ENCODE measurements at regions not wholly inside any gene's neighbourhood (a gene's known extent, or its start where the extent isn't known, plus 50 kb on each side); places are given as distances from the start of the nearest gene placed in this dataset.
A peak's percentile ranks its signal among the peaks of the same experiment; 100 is the strongest.
"Not testable (repeated sequence)": the region's sequence is repeated elsewhere in the genome, so short reads cannot be mapped to it uniquely, and the experiment has no call there.

DNA sequence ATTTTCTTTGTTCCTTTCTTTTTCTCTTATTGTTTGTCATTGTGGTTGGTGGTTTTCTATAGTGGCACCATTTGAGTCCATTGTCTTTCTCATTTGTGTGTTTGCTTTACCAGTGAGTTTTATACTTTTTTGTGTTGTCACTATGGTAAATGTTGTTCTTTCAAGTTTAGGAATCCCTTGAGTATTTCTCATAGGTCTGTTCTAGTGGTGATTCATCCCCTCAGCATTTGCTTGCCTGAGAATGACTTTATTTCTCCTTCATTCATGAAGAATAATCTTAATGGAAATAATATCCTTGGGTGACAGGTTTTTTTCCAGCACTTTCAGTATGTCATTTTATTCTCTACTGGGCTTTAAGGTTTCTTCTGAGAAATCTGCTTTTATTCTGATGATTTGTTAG is 209.2 kb upstream of the ASCC3 start:
- no peak for DNase-seq (ENCODE audit: low read depth)
- H3K4me3 ChIP-seq (ENCODE audit: low read depth, low read length): no peak overlapping the region
- TF ChIP-seq, protein P1, sequence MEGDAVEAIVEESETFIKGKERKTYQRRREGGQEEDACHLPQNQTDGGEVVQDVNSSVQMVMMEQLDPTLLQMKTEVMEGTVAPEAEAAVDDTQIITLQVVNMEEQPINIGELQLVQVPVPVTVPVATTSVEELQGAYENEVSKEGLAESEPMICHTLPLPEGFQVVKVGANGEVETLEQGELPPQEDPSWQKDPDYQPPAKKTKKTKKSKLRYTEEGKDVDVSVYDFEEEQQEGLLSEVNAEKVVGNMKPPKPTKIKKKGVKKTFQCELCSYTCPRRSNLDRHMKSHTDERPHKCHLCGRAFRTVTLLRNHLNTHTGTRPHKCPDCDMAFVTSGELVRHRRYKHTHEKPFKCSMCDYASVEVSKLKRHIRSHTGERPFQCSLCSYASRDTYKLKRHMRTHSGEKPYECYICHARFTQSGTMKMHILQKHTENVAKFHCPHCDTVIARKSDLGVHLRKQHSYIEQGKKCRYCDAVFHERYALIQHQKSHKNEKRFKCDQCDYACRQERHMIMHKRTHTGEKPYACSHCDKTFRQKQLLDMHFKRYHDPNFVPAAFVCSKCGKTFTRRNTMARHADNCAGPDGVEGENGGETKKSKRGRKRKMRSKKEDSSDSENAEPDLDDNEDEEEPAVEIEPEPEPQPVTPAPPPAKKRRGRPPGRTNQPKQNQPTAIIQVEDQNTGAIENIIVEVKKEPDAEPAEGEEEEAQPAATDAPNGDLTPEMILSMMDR (IDR thresholded peaks at IDR 0.05; ENCODE audit: insufficient read depth, low read depth, low read length): no peak

DNA sequence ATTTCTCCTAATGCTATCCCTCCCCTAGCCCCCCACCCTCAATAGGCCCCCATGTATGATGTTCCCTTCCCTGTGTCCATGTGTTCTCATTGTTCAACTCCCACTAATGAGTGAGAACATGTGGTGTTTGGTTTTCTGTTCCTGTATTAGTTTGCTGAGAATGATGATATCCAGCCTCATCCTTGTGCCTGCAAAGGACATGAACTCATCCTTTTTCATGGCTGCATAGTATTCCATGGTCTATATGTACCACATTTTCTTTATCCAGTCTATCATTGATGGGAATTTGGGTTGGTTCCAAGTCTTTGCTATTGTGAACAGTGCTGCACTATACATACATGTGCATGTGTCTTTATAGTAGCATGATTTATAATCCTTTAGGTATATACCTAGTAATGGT is 217.5 kb upstream of the ASCC3 start:
- not testable (repeated sequence) for H3K4me3 ChIP-seq (ENCODE audit: low read depth, low read length); DNase-seq (ENCODE audit: low read depth)

DNA sequence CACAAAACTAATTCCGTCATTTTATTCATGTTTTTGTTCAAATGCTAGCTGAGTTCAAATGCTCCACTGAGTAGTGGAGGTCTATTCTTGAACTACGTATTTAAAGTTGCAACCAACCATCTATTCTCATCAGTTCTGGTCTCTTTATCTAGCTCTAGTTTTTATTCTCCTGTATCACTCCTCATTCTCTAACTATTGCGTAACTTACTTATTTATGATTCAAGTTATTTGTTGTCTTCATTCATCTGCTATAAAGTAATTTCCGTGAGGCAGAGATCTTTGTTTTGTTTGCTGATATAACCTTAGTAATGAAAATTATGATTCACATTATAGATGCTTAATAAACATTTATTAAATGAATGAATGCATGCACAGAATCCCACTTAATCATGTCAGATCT is 221.6 kb upstream of the ASCC3 start:
- DNase-seq (ENCODE audit: low read depth): peak; percentile 8
- H3K4me3 ChIP-seq (ENCODE audit: low read depth, low read length): no peak overlapping the region
- TF ChIP-seq, protein P1 (IDR thresholded peaks at IDR 0.05; ENCODE audit: insufficient read depth, low read depth, low read length): no peak

DNA sequence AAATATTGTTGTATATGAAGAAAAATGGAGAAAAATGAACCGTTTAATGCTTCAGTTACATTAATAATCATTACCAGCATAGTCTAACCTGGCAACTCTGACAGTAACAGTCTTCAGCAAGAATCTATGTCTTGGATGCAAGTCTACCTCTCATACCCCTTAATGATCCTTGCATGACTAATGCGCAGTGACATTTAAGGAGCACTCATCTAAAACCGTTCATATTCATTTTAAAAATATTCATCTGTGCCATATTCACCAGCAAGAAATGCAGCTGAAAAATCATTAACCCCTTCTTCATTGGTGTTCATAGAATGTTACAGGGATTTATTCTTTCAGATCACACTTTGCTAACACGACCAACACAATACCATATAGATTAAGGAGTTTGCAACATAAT is 227.2 kb upstream of the ASCC3 start:
- TF ChIP-seq, protein P1 (IDR thresholded peaks at IDR 0.05; ENCODE audit: insufficient read depth, low read depth, low read length): no peak
- H3K4me3 ChIP-seq (ENCODE audit: low read depth, low read length): no peak overlapping the region
- DNase-seq (ENCODE audit: low read depth): no peak

DNA sequence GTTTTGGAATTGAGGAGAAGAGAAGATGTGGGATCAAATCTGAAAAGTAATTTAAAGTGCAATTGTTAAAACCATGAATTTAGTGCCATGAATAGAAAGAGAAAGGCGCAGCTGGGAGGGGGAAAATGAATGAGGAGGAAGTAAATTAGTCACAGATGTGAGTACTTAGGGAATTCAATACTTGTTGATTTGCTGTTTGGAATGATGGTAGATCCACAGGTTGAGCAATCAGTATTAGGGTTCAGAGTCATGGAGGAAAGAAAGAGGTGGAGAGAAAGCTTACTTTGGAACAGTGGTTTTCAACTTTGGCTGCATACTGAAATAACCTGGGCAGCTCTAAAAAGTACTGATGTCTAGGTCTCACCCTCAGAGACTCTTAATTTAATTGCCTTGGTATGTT is 229.7 kb upstream of the ASCC3 start:
- DNase-seq (ENCODE audit: low read depth): peak; percentile 15
- H3K4me3 ChIP-seq (ENCODE audit: low read depth, low read length): no peak overlapping the region
- TF ChIP-seq, protein P1 (IDR thresholded peaks at IDR 0.05; ENCODE audit: insufficient read depth, low read depth, low read length): no peak

DNA sequence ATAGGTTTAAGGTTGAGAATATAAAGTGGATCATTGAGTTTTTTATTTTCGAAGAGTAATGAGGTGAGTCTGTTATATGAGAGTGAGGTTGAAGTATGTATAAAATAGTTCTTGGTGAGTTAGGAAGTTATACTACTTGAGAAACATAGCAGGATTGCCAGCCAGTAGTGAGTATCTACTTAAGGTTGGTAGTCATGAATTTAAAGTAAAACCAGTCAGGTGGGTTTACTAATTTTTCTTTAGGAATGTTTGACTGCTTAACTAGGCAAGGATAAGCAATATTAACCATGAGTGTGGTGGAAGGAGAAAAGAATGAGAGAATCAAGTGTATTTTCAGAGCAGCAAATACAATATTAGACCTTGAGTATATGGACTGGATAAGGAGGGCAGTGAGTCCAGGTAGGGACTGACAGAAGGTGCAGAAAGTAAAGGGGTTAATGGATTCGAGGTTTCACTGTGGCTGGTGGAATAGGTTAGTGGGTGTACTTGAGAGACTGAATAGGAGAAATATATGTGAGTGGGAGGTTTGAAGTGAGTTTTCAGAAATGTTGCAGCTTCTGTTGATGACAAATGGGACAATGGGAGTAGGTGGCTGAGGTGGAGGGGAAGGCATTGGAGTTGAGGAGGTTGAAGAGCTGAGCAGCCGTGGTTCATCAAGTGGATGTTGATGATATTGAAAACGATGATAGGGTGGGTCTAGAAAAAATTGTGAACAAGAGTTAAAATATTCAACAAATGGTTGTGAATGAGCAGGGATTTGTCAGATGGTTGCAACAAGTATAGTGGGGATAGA is 232.5 kb upstream of the ASCC3 start:
- TF ChIP-seq, protein P1 (IDR thresholded peaks at IDR 0.05; ENCODE audit: insufficient read depth, low read depth, low read length): no peak
- no peak for DNase-seq (ENCODE audit: low read depth)
- H3K4me3 ChIP-seq (ENCODE audit: low read depth, low read length): no peak overlapping the region

DNA sequence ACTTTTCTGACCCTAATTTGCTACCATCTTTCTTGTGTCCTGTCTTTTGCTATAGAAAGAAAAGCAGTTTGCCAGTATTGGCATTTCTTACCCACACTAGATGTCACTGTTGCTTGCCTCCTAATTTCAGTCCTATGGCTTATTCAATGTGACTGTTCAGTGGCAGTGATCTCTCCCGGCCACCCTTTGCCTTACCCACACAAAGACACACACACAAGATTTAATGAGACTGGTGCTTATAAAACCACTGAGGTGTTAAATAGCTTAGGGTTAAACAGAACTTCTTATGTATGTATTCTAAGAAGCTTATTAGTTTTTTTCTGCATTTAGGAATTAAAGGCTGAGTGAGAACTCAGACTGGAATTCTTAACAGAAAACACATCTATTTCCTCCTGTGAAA is 233.6 kb upstream of the ASCC3 start:
- H3K4me3 ChIP-seq (ENCODE audit: low read depth, low read length): no peak overlapping the region
- peak; percentile 25 for DNase-seq (ENCODE audit: low read depth)
- TF ChIP-seq, protein P1 (IDR thresholded peaks at IDR 0.05; ENCODE audit: insufficient read depth, low read depth, low read length): peak; percentile 50

All from fibroblast of villous mesenchyme (primary cell).